ENCODE measurements at regions not wholly inside any gene's neighbourhood (a gene's known extent, or its start where the extent isn't known, plus 50 kb on each side); places are given as distances from the start of the nearest gene placed in this dataset.
A peak's percentile ranks its signal among the peaks of the same experiment; 100 is the strongest.
"Not testable (repeated sequence)": the region's sequence is repeated elsewhere in the genome, so short reads cannot be mapped to it uniquely, and the experiment has no call there.

- no peaks in the 10 kb centered on the region for H3K27me3 ChIP-seq (ENCODE audit: control insufficient read depth, insufficient read depth, low read length)
- no peaks in the 10 kb centered on the region for H3K4me1 ChIP-seq (ENCODE audit: control insufficient read depth, insufficient read depth, low read length)
- WGBS (ENCODE audit: insufficient coverage): no CpG with 5 or more reads among the region's 3 CpGs
- no peaks in the 10 kb centered on the region for H3K36me3 ChIP-seq (ENCODE audit: control insufficient read depth, insufficient read depth, low read length)
- no peak overlapping the region for H3K27ac ChIP-seq (ENCODE audit: low read depth, low read length)
- H3K4me3 ChIP-seq (ENCODE audit: low read depth, low read length): no peak overlapping the region
- peaks cover 3% of the 10 kb centered on the region for H3K9me3 ChIP-seq (ENCODE audit: control insufficient read depth, insufficient read depth, low read length)
- DNase-seq (ENCODE audit: low read depth in 4 of 6, low spot score in 6 of 6): no peak
Measured at GRCh38 chr2:195442458-195443175, 214.4 kb upstream of the SLC39A10 start.

DNA sequence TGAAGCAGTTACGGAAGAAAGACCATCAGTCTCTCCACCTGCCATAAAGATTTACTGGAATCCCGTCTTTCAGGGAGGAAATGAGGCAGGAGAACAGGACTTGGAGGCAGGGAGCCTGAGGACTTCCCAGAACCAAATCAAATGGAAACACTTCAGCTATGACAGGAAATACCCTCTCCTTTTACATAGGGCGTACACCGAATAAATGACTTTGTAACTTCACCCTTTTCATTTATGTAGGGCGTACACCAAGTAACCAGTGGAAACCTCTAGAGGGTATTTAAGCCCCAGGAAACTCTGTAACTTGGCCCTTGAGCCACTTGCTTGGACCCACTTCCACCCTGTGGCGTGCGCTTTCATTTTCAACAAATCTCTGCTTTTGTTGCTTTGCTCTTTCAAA lies 218.3 kb upstream of the SLC39A10 start:
- Histone ChIP-seq H3K9me3 (ENCODE audit: control insufficient read depth, insufficient read depth, low read length) (peaks cover 3% of the 10 kb centered on the region), H3K4me1 (ENCODE audit: control insufficient read depth, insufficient read depth, low read length) (no peaks in the 10 kb centered on the region), H3K4me3 (ENCODE audit: low read depth, low read length) (no peak overlapping the region), H3K27ac (ENCODE audit: low read depth, low read length) (no peak overlapping the region), H3K36me3 (ENCODE audit: control insufficient read depth, insufficient read depth, low read length) (no peaks in the 10 kb centered on the region), H3K27me3 (ENCODE audit: control insufficient read depth, insufficient read depth, low read length) (no peaks in the 10 kb centered on the region)
- 100% methylated on average over 3 of the region's 7 CpGs for WGBS (ENCODE audit: insufficient coverage)
- DNase-seq (ENCODE audit: low read depth in 4 of 6, low spot score in 6 of 6): no peak

- H3K9me3 ChIP-seq (ENCODE audit: control insufficient read depth, insufficient read depth, low read length): peaks cover 3% of the 10 kb centered on the region
- no peak overlapping the region for H3K27ac ChIP-seq (ENCODE audit: low read depth, low read length)
- no peaks in the 10 kb centered on the region for H3K27me3 ChIP-seq (ENCODE audit: control insufficient read depth, insufficient read depth, low read length)
- no peaks in the 10 kb centered on the region for H3K36me3 ChIP-seq (ENCODE audit: control insufficient read depth, insufficient read depth, low read length)
- no peaks in the 10 kb centered on the region for H3K4me1 ChIP-seq (ENCODE audit: control insufficient read depth, insufficient read depth, low read length)
- WGBS (ENCODE audit: insufficient coverage): 97% methylated on average over 17 of the region's 18 CpGs
- H3K4me3 ChIP-seq (ENCODE audit: low read depth, low read length): no peak overlapping the region
- DNase-seq (ENCODE audit: low read depth in 4 of 6, low spot score in 6 of 6): no peak
Measured at GRCh38 chr2:195437521-195437920, 219.5 kb upstream of the SLC39A10 start.

- WGBS (ENCODE audit: insufficient coverage): no CpG with 5 or more reads among the region's 1 CpG
Measured at GRCh38 chr2:195434346-195434745, 222.7 kb upstream of the SLC39A10 start.

GRCh38 chr2:195433729-195434128 lies 223.3 kb upstream of the SLC39A10 start:
- not testable (repeated sequence) for H3K4me3 ChIP-seq (ENCODE audit: low read depth, low read length); H3K36me3 ChIP-seq (ENCODE audit: control insufficient read depth, insufficient read depth, low read length); H3K27ac ChIP-seq (ENCODE audit: low read depth, low read length); H3K9me3 ChIP-seq (ENCODE audit: control insufficient read depth, insufficient read depth, low read length); H3K27me3 ChIP-seq (ENCODE audit: control insufficient read depth, insufficient read depth, low read length); DNase-seq (ENCODE audit: low read depth in 4 of 6, low spot score in 6 of 6); H3K4me1 ChIP-seq (ENCODE audit: control insufficient read depth, insufficient read depth, low read length)
- 0% methylated on average over 1 of the region's 2 CpGs for WGBS (ENCODE audit: insufficient coverage)

More at GRCh38 chr2:195434346-195434745, 222.7 kb upstream of the SLC39A10 start:
- H3K9me3 ChIP-seq (ENCODE audit: control insufficient read depth, insufficient read depth, low read length): no peaks in the 10 kb centered on the region
- DNase-seq (ENCODE audit: low read depth in 4 of 6, low spot score in 6 of 6): no peak
- no peaks in the 10 kb centered on the region for H3K4me1 ChIP-seq (ENCODE audit: control insufficient read depth, insufficient read depth, low read length)
- no peaks in the 10 kb centered on the region for H3K36me3 ChIP-seq (ENCODE audit: control insufficient read depth, insufficient read depth, low read length)
- H3K27me3 ChIP-seq (ENCODE audit: control insufficient read depth, insufficient read depth, low read length): no peaks in the 10 kb centered on the region
- no peak overlapping the region for H3K4me3 ChIP-seq (ENCODE audit: low read depth, low read length)
- no peak overlapping the region for H3K27ac ChIP-seq (ENCODE audit: low read depth, low read length)

DNA sequence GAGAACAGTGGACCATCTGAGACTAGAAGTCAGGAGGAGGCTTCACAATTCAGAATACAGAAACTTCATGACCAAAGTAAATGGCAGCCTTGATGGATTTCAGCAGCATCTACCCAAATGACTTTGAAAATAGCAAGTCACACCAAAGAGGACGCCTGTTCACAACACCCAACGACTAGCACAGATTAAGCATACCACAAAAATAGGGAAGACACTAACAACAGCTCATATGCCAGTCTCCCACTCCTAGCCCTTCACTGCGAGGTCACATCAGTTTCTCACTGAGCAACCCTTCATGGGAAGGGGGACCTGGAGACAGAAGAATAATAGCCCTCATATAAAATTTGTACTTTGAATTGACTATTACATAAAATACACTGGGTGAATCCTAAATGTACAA lies 228.4 kb upstream of the SLC39A10 start:
- H3K27ac ChIP-seq (ENCODE audit: low read depth, low read length): no peak overlapping the region
- H3K27me3 ChIP-seq (ENCODE audit: control insufficient read depth, insufficient read depth, low read length): no peaks in the 10 kb centered on the region
- H3K36me3 ChIP-seq (ENCODE audit: control insufficient read depth, insufficient read depth, low read length): no peaks in the 10 kb centered on the region
- H3K4me3 ChIP-seq (ENCODE audit: low read depth, low read length): no peak overlapping the region
- no peaks in the 10 kb centered on the region for H3K9me3 ChIP-seq (ENCODE audit: control insufficient read depth, insufficient read depth, low read length)
- WGBS (ENCODE audit: insufficient coverage): 93% methylated on average over 2 of the region's 3 CpGs
- no peak for DNase-seq (ENCODE audit: low read depth in 4 of 6, low spot score in 6 of 6)
- no peaks in the 10 kb centered on the region for H3K4me1 ChIP-seq (ENCODE audit: control insufficient read depth, insufficient read depth, low read length)

DNA sequence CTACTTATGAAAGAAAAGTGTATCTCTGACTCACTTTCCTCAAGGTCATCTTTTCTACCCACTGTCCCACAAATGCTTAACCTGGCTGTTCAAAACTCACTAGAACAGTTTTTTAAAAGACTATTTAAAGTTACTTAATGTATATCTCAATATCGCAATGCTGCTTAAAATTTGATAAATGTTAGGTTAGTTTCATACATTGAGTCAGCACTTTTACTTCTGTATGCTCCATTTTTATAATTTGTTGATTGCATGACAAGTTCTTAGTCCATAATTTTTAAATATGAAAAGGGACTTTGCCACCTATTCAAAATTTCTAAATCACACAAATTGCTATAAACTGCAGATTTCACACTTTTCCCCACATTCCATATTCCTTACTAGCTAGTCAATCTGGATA lies 231.7 kb upstream of the SLC39A10 start:
- no peak overlapping the region for H3K4me3 ChIP-seq (ENCODE audit: low read depth, low read length)
- no peak overlapping the region for H3K27ac ChIP-seq (ENCODE audit: low read depth, low read length)
- WGBS (ENCODE audit: insufficient coverage): no CpG with 5 or more reads among the region's 1 CpG
- no peaks in the 10 kb centered on the region for H3K9me3 ChIP-seq (ENCODE audit: control insufficient read depth, insufficient read depth, low read length)
- H3K4me1 ChIP-seq (ENCODE audit: control insufficient read depth, insufficient read depth, low read length): no peaks in the 10 kb centered on the region
- no peaks in the 10 kb centered on the region for H3K36me3 ChIP-seq (ENCODE audit: control insufficient read depth, insufficient read depth, low read length)
- no peak for DNase-seq (ENCODE audit: low read depth in 4 of 6, low spot score in 6 of 6)
- H3K27me3 ChIP-seq (ENCODE audit: control insufficient read depth, insufficient read depth, low read length): no peaks in the 10 kb centered on the region

DNA sequence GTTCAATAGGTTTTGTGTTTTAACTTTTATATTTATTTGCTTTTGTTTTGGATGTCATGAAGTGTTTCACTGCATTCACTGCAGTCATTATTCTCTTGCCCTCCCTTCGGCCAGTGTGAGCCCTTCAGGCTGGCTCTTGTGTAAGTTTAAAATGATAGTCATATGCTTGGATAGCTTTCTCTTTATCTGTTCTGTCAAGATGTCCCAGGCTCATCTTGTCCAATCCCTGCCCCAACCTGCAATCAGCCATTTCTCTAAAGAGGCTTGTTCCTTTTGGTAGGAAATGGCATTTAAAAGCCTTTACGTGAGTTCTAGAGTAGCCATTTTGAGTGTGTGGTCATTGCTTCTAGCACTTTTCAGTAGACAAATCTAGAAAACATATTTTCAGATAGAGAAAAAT lies 238.0 kb upstream of the SLC39A10 start:
- Histone ChIP-seq H3K4me3 (ENCODE audit: low read depth, low read length) (no peak overlapping the region), H3K4me1 (ENCODE audit: control insufficient read depth, insufficient read depth, low read length) (no peaks in the 10 kb centered on the region), H3K36me3 (ENCODE audit: control insufficient read depth, insufficient read depth, low read length) (no peaks in the 10 kb centered on the region), H3K27ac (ENCODE audit: low read depth, low read length) (no peak overlapping the region), H3K9me3 (ENCODE audit: control insufficient read depth, insufficient read depth, low read length) (no peaks in the 10 kb centered on the region), H3K27me3 (ENCODE audit: control insufficient read depth, insufficient read depth, low read length) (no peaks in the 10 kb centered on the region)
- no CpG with 5 or more reads among the region's 2 CpGs for WGBS (ENCODE audit: insufficient coverage)
- no peak for DNase-seq (ENCODE audit: low read depth in 4 of 6, low spot score in 6 of 6)

DNA sequence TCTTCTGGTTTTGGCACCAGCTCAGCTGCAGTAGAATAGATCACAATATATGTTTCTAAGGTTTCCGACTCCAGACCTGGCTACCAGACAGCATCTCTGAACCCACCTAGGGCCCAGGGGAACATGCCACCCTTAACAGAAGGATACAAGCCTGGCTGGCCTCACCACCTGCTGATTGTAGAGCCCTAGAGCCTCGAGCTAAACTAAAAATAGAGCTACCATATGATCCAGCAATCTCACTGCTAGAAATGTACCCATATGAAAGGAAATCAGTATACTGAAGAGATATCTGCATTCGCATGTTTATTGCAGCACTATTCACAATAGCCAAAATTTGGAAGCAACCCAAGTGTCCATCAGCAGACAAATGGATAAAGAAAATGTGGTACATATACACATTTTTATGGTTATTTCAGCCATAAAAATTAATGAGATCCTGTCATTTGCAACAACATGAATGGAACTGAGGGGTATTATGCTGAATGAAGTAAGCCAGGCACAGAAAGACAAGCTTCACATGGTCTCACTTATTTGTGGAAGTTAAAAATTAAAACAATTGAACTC lies 242.4 kb upstream of the SLC39A10 start:
- H3K27ac ChIP-seq (ENCODE audit: low read depth, low read length): no peak overlapping the region
- no peaks in the 10 kb centered on the region for H3K4me1 ChIP-seq (ENCODE audit: control insufficient read depth, insufficient read depth, low read length)
- H3K27me3 ChIP-seq (ENCODE audit: control insufficient read depth, insufficient read depth, low read length): no peaks in the 10 kb centered on the region
- H3K36me3 ChIP-seq (ENCODE audit: control insufficient read depth, insufficient read depth, low read length): no peaks in the 10 kb centered on the region
- H3K4me3 ChIP-seq (ENCODE audit: low read depth, low read length): no peak overlapping the region
- peak in 1 of 6 donors; percentile 61 for DNase-seq (ENCODE audit: low read depth in 4 of 6, low spot score in 6 of 6)
- 80% methylated on average over 1 of the region's 3 CpGs for WGBS (ENCODE audit: insufficient coverage)
- no peaks in the 10 kb centered on the region for H3K9me3 ChIP-seq (ENCODE audit: control insufficient read depth, insufficient read depth, low read length)

DNA sequence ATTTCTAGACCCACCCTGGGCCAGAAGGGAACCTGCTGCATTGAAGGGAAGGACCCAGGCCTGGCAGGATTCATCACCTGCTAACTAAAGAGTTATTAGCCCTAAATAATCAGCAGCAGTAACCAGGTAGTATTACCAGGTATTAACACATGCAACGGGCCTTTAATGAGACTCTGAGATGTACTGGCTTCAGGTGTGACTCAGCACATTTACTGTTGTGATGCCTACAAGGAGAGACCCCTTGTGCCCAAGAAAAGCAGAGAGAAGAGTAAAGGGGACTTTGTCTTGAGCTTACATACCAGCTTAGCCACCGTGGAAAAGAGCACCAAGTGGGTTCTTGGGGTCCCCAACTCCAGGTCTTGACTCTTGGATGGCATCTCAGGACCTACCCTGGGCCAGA lies 243.1 kb upstream of the SLC39A10 start:
- H3K9me3 ChIP-seq (ENCODE audit: control insufficient read depth, insufficient read depth, low read length): no peaks in the 10 kb centered on the region
- 100% methylated on average over 1 of the region's 2 CpGs for WGBS (ENCODE audit: insufficient coverage)
- H3K4me1 ChIP-seq (ENCODE audit: control insufficient read depth, insufficient read depth, low read length): no peaks in the 10 kb centered on the region
- DNase-seq (ENCODE audit: low read depth in 4 of 6, low spot score in 6 of 6): no peak
- no peaks in the 10 kb centered on the region for H3K27me3 ChIP-seq (ENCODE audit: control insufficient read depth, insufficient read depth, low read length)
- H3K4me3 ChIP-seq (ENCODE audit: low read depth, low read length): no peak overlapping the region
- H3K36me3 ChIP-seq (ENCODE audit: control insufficient read depth, insufficient read depth, low read length): no peaks in the 10 kb centered on the region
- no peak overlapping the region for H3K27ac ChIP-seq (ENCODE audit: low read depth, low read length)

All from spinal cord (tissue), 9 donors.